ENCODE measurements at regions not wholly inside any gene's neighbourhood (a gene's known extent, or its start where the extent isn't known, plus 50 kb on each side); places are given as distances from the start of the nearest gene placed in this dataset.

- H3K4me3 ChIP-seq (ENCODE audit: low read depth in 1 of 5, low read length in 5 of 5), result no peak overlapping the region
These were observed 462.7 kb upstream of the CD180 start for GRCh38 chr5:67659288-67659687.

GRCh38 chr5:67657055-67657454 is 460.5 kb upstream of the CD180 start:
- Histone ChIP-seq H3K9me3 (ENCODE audit: control insufficient read depth in 5 of 5, low read length in 5 of 5) (no peaks in the 10 kb centered on the region), H3K36me3 (ENCODE audit: control insufficient read depth in 5 of 5, insufficient read depth in 5 of 5, low read length in 5 of 5) (no peaks in the 10 kb centered on the region), H3K27ac (ENCODE audit: low read depth, low read length) (no peak overlapping the region), H3K4me1 (ENCODE audit: control insufficient read depth in 5 of 5, insufficient read depth in 5 of 5, low read length in 5 of 5) (no peaks in the 10 kb centered on the region), H3K27me3 (ENCODE audit: control insufficient read depth in 5 of 5, insufficient read depth in 4 of 5, low read length in 5 of 5) (no peaks in the 10 kb centered on the region), H3K9ac (ENCODE audit: low read length in 5 of 5) (no peak overlapping the region), H3K4me3 (ENCODE audit: low read depth in 1 of 5, low read length in 5 of 5) (no peak overlapping the region)

More at GRCh38 chr5:67659288-67659687, 462.7 kb upstream of the CD180 start:
- H3K27me3 ChIP-seq (ENCODE audit: control insufficient read depth in 5 of 5, insufficient read depth in 4 of 5, low read length in 5 of 5), result no peaks in the 10 kb centered on the region
- no peaks in the 10 kb centered on the region for H3K36me3 ChIP-seq (ENCODE audit: control insufficient read depth in 5 of 5, insufficient read depth in 5 of 5, low read length in 5 of 5)
- H3K4me1 ChIP-seq (ENCODE audit: control insufficient read depth in 5 of 5, insufficient read depth in 5 of 5, low read length in 5 of 5), result no peaks in the 10 kb centered on the region
- H3K9ac ChIP-seq (ENCODE audit: low read length in 5 of 5), result no peak overlapping the region
- H3K9me3 ChIP-seq (ENCODE audit: control insufficient read depth in 5 of 5, low read length in 5 of 5), result no peaks in the 10 kb centered on the region
- no peak overlapping the region for H3K27ac ChIP-seq (ENCODE audit: low read depth, low read length)

GRCh38 chr5:67652201-67652600 is 455.6 kb upstream of the CD180 start:
- Histone ChIP-seq H3K27me3 (ENCODE audit: control insufficient read depth in 5 of 5, insufficient read depth in 4 of 5, low read length in 5 of 5) (no peaks in the 10 kb centered on the region), H3K4me1 (ENCODE audit: control insufficient read depth in 5 of 5, insufficient read depth in 5 of 5, low read length in 5 of 5) (peaks cover 0 to 11% (median 5%) of the 10 kb centered on the region in 5 donors), H3K9me3 (ENCODE audit: control insufficient read depth in 5 of 5, low read length in 5 of 5) (no peaks in the 10 kb centered on the region), H3K27ac (ENCODE audit: low read depth, low read length) (no peak overlapping the region), H3K4me3 (ENCODE audit: low read depth in 1 of 5, low read length in 5 of 5) (no peak overlapping the region), H3K36me3 (ENCODE audit: control insufficient read depth in 5 of 5, insufficient read depth in 5 of 5, low read length in 5 of 5) (no peaks in the 10 kb centered on the region), H3K9ac (ENCODE audit: low read length in 5 of 5) (no peak overlapping the region)

GRCh38 chr5:67651180-67651579 is 454.6 kb upstream of the CD180 start:
- no peak overlapping the region for H3K27ac ChIP-seq (ENCODE audit: low read depth, low read length)
- no peaks in the 10 kb centered on the region for H3K27me3 ChIP-seq (ENCODE audit: control insufficient read depth in 5 of 5, insufficient read depth in 4 of 5, low read length in 5 of 5)
- no peaks in the 10 kb centered on the region for H3K36me3 ChIP-seq (ENCODE audit: control insufficient read depth in 5 of 5, insufficient read depth in 5 of 5, low read length in 5 of 5)
- no peaks in the 10 kb centered on the region for H3K9me3 ChIP-seq (ENCODE audit: control insufficient read depth in 5 of 5, low read length in 5 of 5)
- H3K4me3 ChIP-seq (ENCODE audit: low read depth in 1 of 5, low read length in 5 of 5), result no peak overlapping the region
- H3K4me1 ChIP-seq (ENCODE audit: control insufficient read depth in 5 of 5, insufficient read depth in 5 of 5, low read length in 5 of 5), result peaks cover 0 to 15% (median 5%) of the 10 kb centered on the region in 5 donors
- H3K9ac ChIP-seq (ENCODE audit: low read length in 5 of 5), result no peak overlapping the region

- peaks cover 0 to 7% (median 5%) of the 10 kb centered on the region in 5 donors for H3K9me3 ChIP-seq (ENCODE audit: control insufficient read depth in 5 of 5, low read length in 5 of 5)
- H3K4me3 ChIP-seq (ENCODE audit: low read depth in 1 of 5, low read length in 5 of 5), result no peak overlapping the region
- H3K4me1 ChIP-seq (ENCODE audit: control insufficient read depth in 5 of 5, insufficient read depth in 5 of 5, low read length in 5 of 5), result peaks cover 0 to 15% (median 5%) of the 10 kb centered on the region in 5 donors
- H3K9ac ChIP-seq (ENCODE audit: low read length in 5 of 5), result no peak overlapping the region
- no peaks in the 10 kb centered on the region for H3K27me3 ChIP-seq (ENCODE audit: control insufficient read depth in 5 of 5, insufficient read depth in 4 of 5, low read length in 5 of 5)
- no peak overlapping the region for H3K27ac ChIP-seq (ENCODE audit: low read depth, low read length)
- no peaks in the 10 kb centered on the region for H3K36me3 ChIP-seq (ENCODE audit: control insufficient read depth in 5 of 5, insufficient read depth in 5 of 5, low read length in 5 of 5)
These were observed 451.6 kb upstream of the CD180 start for GRCh38 chr5:67648201-67648671.

- H3K27ac ChIP-seq (ENCODE audit: low read depth, low read length), result no peak overlapping the region
These were observed 451.2 kb upstream of the CD180 start for GRCh38 chr5:67647772-67648171.

GRCh38 chr5:67644221-67644920 is 447.8 kb upstream of the CD180 start:
- no peak overlapping the region for H3K27ac ChIP-seq (ENCODE audit: low read depth, low read length)
- peaks cover 0 to 7% (median 5%) of the 10 kb centered on the region in 5 donors for H3K9me3 ChIP-seq (ENCODE audit: control insufficient read depth in 5 of 5, low read length in 5 of 5)
- H3K4me3 ChIP-seq (ENCODE audit: low read depth in 1 of 5, low read length in 5 of 5), result peak overlapping the region in 1 of 5 donors; percentile 12
- H3K36me3 ChIP-seq (ENCODE audit: control insufficient read depth in 5 of 5, insufficient read depth in 5 of 5, low read length in 5 of 5), result no peaks in the 10 kb centered on the region
- H3K27me3 ChIP-seq (ENCODE audit: control insufficient read depth in 5 of 5, insufficient read depth in 4 of 5, low read length in 5 of 5), result no peaks in the 10 kb centered on the region
- H3K4me1 ChIP-seq (ENCODE audit: control insufficient read depth in 5 of 5, insufficient read depth in 5 of 5, low read length in 5 of 5), result peaks cover 3 to 28% (median 7%) of the 10 kb centered on the region in 5 donors
- H3K9ac ChIP-seq (ENCODE audit: low read length in 5 of 5), result no peak overlapping the region

More at GRCh38 chr5:67647772-67648171, 451.2 kb upstream of the CD180 start:
- peaks cover 0 to 7% (median 5%) of the 10 kb centered on the region in 5 donors for H3K9me3 ChIP-seq (ENCODE audit: control insufficient read depth in 5 of 5, low read length in 5 of 5)
- peaks cover 0 to 17% (median 5%) of the 10 kb centered on the region in 5 donors for H3K4me1 ChIP-seq (ENCODE audit: control insufficient read depth in 5 of 5, insufficient read depth in 5 of 5, low read length in 5 of 5)
- no peaks in the 10 kb centered on the region for H3K36me3 ChIP-seq (ENCODE audit: control insufficient read depth in 5 of 5, insufficient read depth in 5 of 5, low read length in 5 of 5)
- no peaks in the 10 kb centered on the region for H3K27me3 ChIP-seq (ENCODE audit: control insufficient read depth in 5 of 5, insufficient read depth in 4 of 5, low read length in 5 of 5)
- no peak overlapping the region for H3K9ac ChIP-seq (ENCODE audit: low read length in 5 of 5)
- H3K4me3 ChIP-seq (ENCODE audit: low read depth in 1 of 5, low read length in 5 of 5), result no peak overlapping the region

GRCh38 chr5:67643536-67643935 is 446.9 kb upstream of the CD180 start:
- H3K27ac ChIP-seq (ENCODE audit: low read depth, low read length), result no peak overlapping the region
- no peak overlapping the region for H3K9ac ChIP-seq (ENCODE audit: low read length in 5 of 5)
- H3K4me3 ChIP-seq (ENCODE audit: low read depth in 1 of 5, low read length in 5 of 5), result no peak overlapping the region
- peaks cover 5 to 25% (median 6%) of the 10 kb centered on the region in 5 donors for H3K4me1 ChIP-seq (ENCODE audit: control insufficient read depth in 5 of 5, insufficient read depth in 5 of 5, low read length in 5 of 5)
- H3K9me3 ChIP-seq (ENCODE audit: control insufficient read depth in 5 of 5, low read length in 5 of 5), result peaks cover 0 to 7% (median 5%) of the 10 kb centered on the region in 5 donors
- H3K27me3 ChIP-seq (ENCODE audit: control insufficient read depth in 5 of 5, insufficient read depth in 4 of 5, low read length in 5 of 5), result no peaks in the 10 kb centered on the region
- H3K36me3 ChIP-seq (ENCODE audit: control insufficient read depth in 5 of 5, insufficient read depth in 5 of 5, low read length in 5 of 5), result no peaks in the 10 kb centered on the region

GRCh38 chr5:67639976-67640375 is 443.4 kb upstream of the CD180 start:
- Histone ChIP-seq H3K4me1 (ENCODE audit: control insufficient read depth in 5 of 5, insufficient read depth in 5 of 5, low read length in 5 of 5) (peaks cover 4 to 29% (median 17%) of the 10 kb centered on the region in 5 donors), H3K27me3 (ENCODE audit: control insufficient read depth in 5 of 5, insufficient read depth in 4 of 5, low read length in 5 of 5) (no peaks in the 10 kb centered on the region), H3K36me3 (ENCODE audit: control insufficient read depth in 5 of 5, insufficient read depth in 5 of 5, low read length in 5 of 5) (no peaks in the 10 kb centered on the region), H3K27ac (ENCODE audit: low read depth, low read length) (no peak overlapping the region), H3K9ac (ENCODE audit: low read length in 5 of 5) (no peak overlapping the region), H3K4me3 (ENCODE audit: low read depth in 1 of 5, low read length in 5 of 5) (no peak overlapping the region), H3K9me3 (ENCODE audit: control insufficient read depth in 5 of 5, low read length in 5 of 5) (peaks cover 0 to 7% (median 5%) of the 10 kb centered on the region in 5 donors)

GRCh38 chr5:67639313-67639712 is 442.7 kb upstream of the CD180 start:
- H3K27ac ChIP-seq (ENCODE audit: low read depth, low read length), result no peak overlapping the region
- no peaks in the 10 kb centered on the region for H3K27me3 ChIP-seq (ENCODE audit: control insufficient read depth in 5 of 5, insufficient read depth in 4 of 5, low read length in 5 of 5)
- no peak overlapping the region for H3K9ac ChIP-seq (ENCODE audit: low read length in 5 of 5)
- H3K4me1 ChIP-seq (ENCODE audit: control insufficient read depth in 5 of 5, insufficient read depth in 5 of 5, low read length in 5 of 5), result peaks cover 4 to 29% (median 17%) of the 10 kb centered on the region in 5 donors
- no peak overlapping the region for H3K4me3 ChIP-seq (ENCODE audit: low read depth in 1 of 5, low read length in 5 of 5)
- H3K36me3 ChIP-seq (ENCODE audit: control insufficient read depth in 5 of 5, insufficient read depth in 5 of 5, low read length in 5 of 5), result no peaks in the 10 kb centered on the region
- H3K9me3 ChIP-seq (ENCODE audit: control insufficient read depth in 5 of 5, low read length in 5 of 5), result peaks cover 0 to 2% (median 0%) of the 10 kb centered on the region in 5 donors

Data from subcutaneous abdominal adipose tissue (tissue), 5 donors.